ENCODE measurements at regions not wholly inside any gene's neighbourhood (a gene's known extent, or its start where the extent isn't known, plus 50 kb on each side); places are given as distances from the start of the nearest gene placed in this dataset.
"Not testable (repeated sequence)": the region's sequence is repeated elsewhere in the genome, so short reads cannot be mapped to it uniquely, and the experiment has no call there.

GRCh38 chr2:172249334-172249733 lies 146.6 kb upstream of the DLX2 start:
- no peak overlapping the region for H3K4me3 ChIP-seq (ENCODE audit: low read depth, low read length)
- no peak for DNase-seq (ENCODE audit: low read depth)

- H3K4me3 ChIP-seq (ENCODE audit: low read depth, low read length) = no peak overlapping the region
Measured at GRCh38 chr2:172249986-172250385, 147.3 kb upstream of the DLX2 start.

GRCh38 chr2:172251231-172251630 lies 148.5 kb upstream of the DLX2 start:
- no peak overlapping the region for H3K4me3 ChIP-seq (ENCODE audit: low read depth, low read length)

More at GRCh38 chr2:172249986-172250385, 147.3 kb upstream of the DLX2 start:
- peak; percentile 69 for DNase-seq (ENCODE audit: low read depth)

GRCh38 chr2:172252154-172252553 lies 149.5 kb upstream of the DLX2 start:
- no peak for DNase-seq (ENCODE audit: low read depth)

More at GRCh38 chr2:172251231-172251630, 148.5 kb upstream of the DLX2 start:
- DNase-seq (ENCODE audit: low read depth) = peak; percentile 37

GRCh38 chr2:172253190-172254052 lies 150.7 kb upstream of the DLX2 start:
- no peak overlapping the region for H3K4me3 ChIP-seq (ENCODE audit: low read depth, low read length)
- DNase-seq (ENCODE audit: low read depth) = peak; percentile 100

More at GRCh38 chr2:172252154-172252553, 149.5 kb upstream of the DLX2 start:
- no peak overlapping the region for H3K4me3 ChIP-seq (ENCODE audit: low read depth, low read length)

GRCh38 chr2:172256886-172257285 lies 154.2 kb upstream of the DLX2 start:
- no peak overlapping the region for H3K4me3 ChIP-seq (ENCODE audit: low read depth, low read length)
- no peak for DNase-seq (ENCODE audit: low read depth)

- no peak overlapping the region for H3K4me3 ChIP-seq (ENCODE audit: low read depth, low read length)
- no peak for DNase-seq (ENCODE audit: low read depth)
Measured at GRCh38 chr2:172259827-172260226, 157.1 kb upstream of the DLX2 start.

GRCh38 chr2:172260336-172260735 lies 157.6 kb upstream of the DLX2 start:
- H3K4me3 ChIP-seq (ENCODE audit: low read depth, low read length) = no peak overlapping the region
- no peak for DNase-seq (ENCODE audit: low read depth)

- H3K4me3 ChIP-seq (ENCODE audit: low read depth, low read length) = no peak overlapping the region
- no peak for DNase-seq (ENCODE audit: low read depth)
Measured at GRCh38 chr2:172261292-172261691, 158.6 kb upstream of the DLX2 start.

GRCh38 chr2:172262486-172262885 lies 159.8 kb upstream of the DLX2 start:
- DNase-seq (ENCODE audit: low read depth) = no peak
- no peak overlapping the region for H3K4me3 ChIP-seq (ENCODE audit: low read depth, low read length)

- not testable (repeated sequence) for H3K4me3 ChIP-seq (ENCODE audit: low read depth, low read length); DNase-seq (ENCODE audit: low read depth)
Measured at GRCh38 chr2:172264820-172265219, 162.1 kb upstream of the DLX2 start.

GRCh38 chr2:172269507-172270244 lies 157.7 kb upstream of the ITGA6 start:
- DNase-seq (ENCODE audit: low read depth); H3K4me3 ChIP-seq (ENCODE audit: low read depth, low read length): not testable (repeated sequence)

GRCh38 chr2:172270278-172271079 lies 156.9 kb upstream of the ITGA6 start:
- no peak for DNase-seq (ENCODE audit: low read depth)
- H3K4me3 ChIP-seq (ENCODE audit: low read depth, low read length) = no peak overlapping the region

GRCh38 chr2:172273910-172274571 lies 153.3 kb upstream of the ITGA6 start:
- no peak for DNase-seq (ENCODE audit: low read depth)
- H3K4me3 ChIP-seq (ENCODE audit: low read depth, low read length) = no peak overlapping the region

- no peak overlapping the region for H3K4me3 ChIP-seq (ENCODE audit: low read depth, low read length)
- DNase-seq (ENCODE audit: low read depth) = no peak
Measured at GRCh38 chr2:172275239-172275638, 152.1 kb upstream of the ITGA6 start.

GRCh38 chr2:172276961-172277360 lies 150.4 kb upstream of the ITGA6 start:
- H3K4me3 ChIP-seq (ENCODE audit: low read depth, low read length) = no peak overlapping the region
- DNase-seq (ENCODE audit: low read depth) = no peak

GRCh38 chr2:172278667-172279066 lies 148.7 kb upstream of the ITGA6 start:
- DNase-seq (ENCODE audit: low read depth) = no peak
- H3K4me3 ChIP-seq (ENCODE audit: low read depth, low read length) = no peak overlapping the region

GRCh38 chr2:172279214-172279613 lies 148.2 kb upstream of the ITGA6 start:
- no peak overlapping the region for H3K4me3 ChIP-seq (ENCODE audit: low read depth, low read length)
- DNase-seq (ENCODE audit: low read depth) = no peak

GRCh38 chr2:172279813-172280212 lies 147.6 kb upstream of the ITGA6 start:
- H3K4me3 ChIP-seq (ENCODE audit: low read depth, low read length) = no peak overlapping the region
- no peak for DNase-seq (ENCODE audit: low read depth)
